ENCODE measurements at regions not wholly inside any gene's neighbourhood (a gene's known extent, or its start where the extent isn't known, plus 50 kb on each side); places are given as distances from the start of the nearest gene placed in this dataset.

DNA sequence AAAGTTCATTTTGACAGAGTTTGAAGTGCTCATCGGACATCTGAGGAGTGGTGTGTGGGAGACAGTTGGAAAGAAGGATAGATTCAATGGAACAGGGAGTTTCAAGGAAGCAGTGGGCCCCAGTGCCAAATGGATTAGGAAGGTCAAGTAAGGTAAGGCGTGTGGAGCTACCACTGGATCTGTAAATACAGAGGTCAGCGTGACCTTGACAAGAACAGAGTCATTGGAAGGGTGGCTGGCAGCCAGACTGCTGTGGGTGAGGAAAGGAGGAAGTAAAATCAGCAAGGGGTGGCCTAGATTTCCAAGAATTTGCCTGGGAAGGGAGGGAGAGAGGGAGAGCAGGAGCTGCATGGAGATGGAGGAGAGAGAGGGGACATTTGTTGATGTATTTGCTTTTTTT is 68.2 kb upstream of the IGF1 start:
- ATAC-seq (replicated peaks) (no peak), DNase-seq (no peak)
- no peaks in the 10 kb centered on the region for H3K36me3 Mint-ChIP-seq (ENCODE audit: insufficient read depth)
- no peak overlapping the region for H3K27ac Mint-ChIP-seq
- H3K27me3 Mint-ChIP-seq, result peaks cover 11 to 22% of the 10 kb centered on the region in 2 donors
- no peak overlapping the region for H3K4me3 Mint-ChIP-seq
- H3K9me3 Mint-ChIP-seq, result no peaks in the 10 kb centered on the region
- H3K4me1 Mint-ChIP-seq (ENCODE audit: low read depth in 2 of 2), result no peaks in the 10 kb centered on the region

DNA sequence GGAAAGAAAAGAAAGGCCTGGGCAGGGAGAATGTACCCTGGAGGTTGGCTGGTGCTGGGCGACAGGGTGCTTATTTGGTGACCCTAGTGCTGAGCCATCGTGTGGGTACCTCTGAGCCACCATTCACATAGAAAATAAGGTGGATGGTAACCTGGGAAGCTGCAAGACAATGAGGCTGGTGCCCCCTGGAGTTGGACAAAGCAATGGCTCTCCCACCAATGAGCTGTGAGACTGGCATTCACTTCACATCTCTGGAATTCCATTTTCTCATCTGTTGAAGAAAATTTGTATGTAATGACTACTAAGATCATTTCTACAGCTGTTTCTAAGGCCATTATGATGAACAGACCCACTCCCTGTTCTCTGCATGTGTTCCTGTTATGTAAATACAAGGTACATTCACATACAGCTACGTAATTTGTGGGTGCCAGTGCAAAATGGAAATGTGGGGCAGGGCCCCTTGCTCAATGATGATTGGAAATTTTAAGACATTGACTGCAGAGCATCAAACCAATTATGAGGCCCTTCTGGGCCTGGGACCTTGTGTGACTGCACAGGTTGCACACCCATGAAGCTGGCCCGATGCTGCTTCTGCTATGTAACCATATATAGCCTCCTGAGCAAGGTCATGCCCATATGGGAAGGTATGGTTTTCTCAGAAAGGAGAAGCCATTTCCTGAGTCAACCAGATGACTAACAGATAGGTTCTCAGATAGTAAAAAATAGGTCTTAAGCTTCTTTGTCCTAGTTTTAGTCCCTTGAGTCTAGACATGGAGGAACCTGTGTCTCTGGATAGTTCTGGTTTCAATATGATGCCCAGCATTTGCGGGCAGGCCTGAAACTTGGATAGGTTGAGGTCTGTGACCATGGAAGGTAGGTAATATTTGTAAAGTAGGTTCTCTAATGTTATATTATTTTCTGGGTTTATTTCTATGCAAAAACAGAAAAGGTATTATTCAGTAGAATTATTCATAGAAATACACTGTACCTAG is 63.4 kb upstream of the IGF1 start:
- no peaks in the 10 kb centered on the region for H3K9me3 Mint-ChIP-seq
- no peak overlapping the region for H3K4me3 Mint-ChIP-seq
- no peaks in the 10 kb centered on the region for H3K4me1 Mint-ChIP-seq (ENCODE audit: low read depth in 2 of 2)
- no peak overlapping the region for H3K27ac Mint-ChIP-seq
- DNase-seq (no peak), ATAC-seq (replicated peaks) (peak; percentile 49)
- H3K27me3 Mint-ChIP-seq, result peaks cover 33 to 42% of the 10 kb centered on the region in 2 donors
- no peaks in the 10 kb centered on the region for H3K36me3 Mint-ChIP-seq (ENCODE audit: insufficient read depth)

DNA sequence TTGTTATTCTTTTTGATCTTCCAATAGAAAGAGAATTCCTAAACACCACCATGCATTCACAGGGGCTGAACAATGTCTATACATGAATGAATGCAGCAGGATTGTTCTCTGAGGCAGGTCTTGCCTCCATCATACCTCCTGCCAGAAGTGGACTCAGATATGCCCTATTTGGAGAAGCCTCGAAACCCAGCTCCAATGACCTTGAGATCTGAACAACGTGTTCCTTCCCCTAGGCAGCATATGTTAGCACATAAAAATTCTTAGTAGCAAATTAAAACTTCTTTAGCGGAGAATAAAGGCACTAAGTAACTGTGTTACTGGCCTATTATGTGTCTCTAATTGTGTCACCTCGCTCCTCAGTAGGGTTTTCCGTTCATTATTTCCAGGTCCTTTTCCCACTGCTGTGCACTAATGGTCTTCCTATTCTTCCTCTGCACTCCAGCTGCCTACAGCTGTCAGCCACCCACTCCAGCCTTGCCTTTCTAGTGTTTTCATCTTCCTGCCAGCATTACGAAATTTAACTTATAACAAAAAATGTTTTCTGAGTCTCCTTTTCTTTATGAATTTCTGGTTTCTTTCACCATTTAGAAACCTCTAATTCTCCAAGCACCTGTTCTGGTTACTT is 62.6 kb upstream of the IGF1 start:
- H3K36me3 Mint-ChIP-seq (ENCODE audit: insufficient read depth), result no peaks in the 10 kb centered on the region
- no peak overlapping the region for H3K27ac Mint-ChIP-seq
- no peaks in the 10 kb centered on the region for H3K4me1 Mint-ChIP-seq (ENCODE audit: low read depth in 2 of 2)
- ATAC-seq (replicated peaks) (no peak), DNase-seq (no peak)
- H3K9me3 Mint-ChIP-seq, result no peaks in the 10 kb centered on the region
- H3K27me3 Mint-ChIP-seq, result peaks cover 39 to 51% of the 10 kb centered on the region in 2 donors
- H3K4me3 Mint-ChIP-seq, result no peak overlapping the region

DNA sequence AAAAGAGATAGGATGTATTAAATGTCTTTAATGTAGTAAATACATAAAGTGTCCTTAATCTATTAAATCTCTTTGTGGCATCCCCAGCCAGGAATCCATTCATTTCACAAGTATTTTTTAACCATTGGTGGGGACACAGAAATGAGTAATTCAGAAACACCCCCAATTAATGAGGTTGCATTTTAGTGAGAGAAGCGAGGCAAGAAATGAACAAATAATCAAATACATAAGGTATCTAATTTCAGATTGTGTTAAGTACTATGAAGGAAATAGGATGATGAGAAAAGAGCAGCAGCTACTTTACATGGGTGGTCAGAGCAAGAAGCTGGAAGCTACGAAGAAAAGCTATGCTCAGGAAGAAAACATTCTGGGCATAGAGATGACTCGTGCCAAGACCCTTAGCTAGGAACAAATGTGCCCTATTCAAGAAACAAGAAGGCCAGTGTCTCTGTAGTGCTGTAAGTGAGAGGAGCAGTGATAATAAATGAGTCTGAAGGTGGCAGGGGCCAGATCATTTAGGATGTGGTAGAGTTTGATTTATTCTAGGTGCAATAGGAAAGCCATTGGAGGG is 60.5 kb upstream of the IGF1 start:
- DNase-seq (no peak), ATAC-seq (replicated peaks) (no peak)
- no peaks in the 10 kb centered on the region for H3K36me3 Mint-ChIP-seq (ENCODE audit: insufficient read depth)
- peaks cover 30 to 50% of the 10 kb centered on the region in 2 donors for H3K27me3 Mint-ChIP-seq
- H3K9me3 Mint-ChIP-seq, result no peaks in the 10 kb centered on the region
- no peaks in the 10 kb centered on the region for H3K4me1 Mint-ChIP-seq (ENCODE audit: low read depth in 2 of 2)
- H3K4me3 Mint-ChIP-seq, result no peak overlapping the region
- no peak overlapping the region for H3K27ac Mint-ChIP-seq

DNA sequence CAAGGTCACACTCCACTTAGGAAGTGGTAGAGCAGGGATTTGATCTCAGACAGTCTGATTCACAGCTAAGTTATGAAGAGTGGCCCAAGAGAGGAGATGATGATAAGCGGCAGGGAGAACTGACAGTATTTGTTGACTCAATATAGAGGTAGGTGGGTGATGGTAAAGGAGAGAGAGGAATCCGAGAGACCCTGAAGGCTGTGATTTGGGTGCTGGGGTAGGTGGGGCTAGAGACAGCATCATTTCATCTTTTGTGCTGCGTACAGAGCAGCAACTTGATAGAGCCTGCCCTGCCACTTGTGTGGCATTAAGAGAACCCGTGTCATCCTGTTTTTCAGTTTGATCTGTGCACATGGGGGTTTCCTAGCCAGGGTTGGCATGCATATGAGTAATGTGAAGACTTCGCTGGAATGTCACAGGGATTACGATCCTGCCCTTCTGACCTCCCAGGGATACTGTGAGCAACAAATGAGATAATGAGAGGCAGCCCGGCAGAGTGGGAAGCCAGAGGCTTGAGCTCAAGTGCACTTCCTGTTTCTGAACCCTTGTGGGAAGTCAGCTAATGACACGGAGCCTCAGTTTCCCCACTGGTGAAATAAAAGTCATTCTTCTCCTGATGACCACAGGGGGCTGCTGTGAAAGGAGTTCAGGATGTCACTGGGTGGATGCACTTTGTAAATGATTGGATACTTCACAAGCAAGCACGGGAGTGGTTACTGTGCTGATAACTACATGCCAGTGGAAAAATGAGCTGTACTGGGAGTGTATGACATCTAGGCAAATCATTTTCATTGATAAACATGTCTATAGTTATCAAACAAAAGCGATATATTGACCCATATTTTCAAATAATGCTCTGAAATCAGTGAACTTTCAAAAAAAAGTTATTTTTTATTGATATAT is 59.5 kb upstream of the IGF1 start:
- Mint-ChIP-seq H3K4me1 (ENCODE audit: low read depth in 2 of 2) (no peaks in the 10 kb centered on the region), H3K4me3 (no peak overlapping the region), H3K36me3 (ENCODE audit: insufficient read depth) (no peaks in the 10 kb centered on the region), H3K27me3 (peaks cover 28 to 52% of the 10 kb centered on the region in 2 donors), H3K9me3 (no peaks in the 10 kb centered on the region), H3K27ac (no peak overlapping the region)
- ATAC-seq (replicated peaks) (no peak), DNase-seq (no peak)

DNA sequence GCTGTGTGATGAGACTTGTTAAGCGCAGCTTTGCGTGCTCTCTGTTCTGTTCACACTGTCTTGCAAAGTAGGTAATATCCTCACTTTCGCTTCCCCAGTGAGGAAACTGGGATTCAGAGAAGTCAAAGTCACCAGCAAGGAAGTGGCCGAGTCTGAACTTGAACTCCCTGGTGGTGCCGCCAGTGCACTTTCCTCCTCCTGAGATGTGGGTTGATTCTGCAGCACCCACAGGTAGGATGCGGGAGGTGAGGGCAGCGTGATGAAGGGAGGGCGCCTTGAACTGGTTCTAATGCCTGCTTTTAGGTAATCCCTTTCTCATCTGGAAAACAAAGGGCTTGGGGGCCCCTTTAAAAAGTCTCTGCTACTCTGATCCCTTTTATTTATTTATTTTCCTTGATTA is 54.9 kb upstream of the IGF1 start:
- ATAC-seq (replicated peaks) (no peak), DNase-seq (no peak)
- H3K27ac Mint-ChIP-seq, result no peak overlapping the region
- H3K9me3 Mint-ChIP-seq, result no peaks in the 10 kb centered on the region
- peaks cover 29 to 40% of the 10 kb centered on the region in 2 donors for H3K27me3 Mint-ChIP-seq
- H3K4me1 Mint-ChIP-seq (ENCODE audit: low read depth in 2 of 2), result no peaks in the 10 kb centered on the region
- no peaks in the 10 kb centered on the region for H3K36me3 Mint-ChIP-seq (ENCODE audit: insufficient read depth)
- H3K4me3 Mint-ChIP-seq, result no peak overlapping the region

DNA sequence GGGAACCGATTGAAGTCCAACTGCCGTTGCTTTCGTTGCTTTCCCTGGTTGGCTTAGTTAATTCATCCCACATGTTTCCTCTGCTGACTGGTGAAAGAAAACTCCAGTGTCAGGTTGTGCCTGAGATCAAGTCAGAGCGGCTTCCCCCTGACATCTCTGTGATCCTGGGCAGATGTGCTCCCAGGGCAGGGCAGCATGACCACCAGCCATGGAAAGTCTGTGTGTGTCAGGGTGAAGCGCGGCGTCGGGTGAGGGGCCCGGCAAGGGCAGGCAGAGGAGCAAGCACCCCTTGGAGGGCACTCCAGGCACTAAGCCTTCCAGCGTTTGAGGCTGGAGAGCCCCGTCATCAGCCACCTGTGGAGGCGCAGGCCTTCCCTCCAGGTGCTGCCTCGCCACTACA is 54.5 kb upstream of the IGF1 start:
- H3K27me3 Mint-ChIP-seq, result peaks cover 28 to 39% of the 10 kb centered on the region in 2 donors
- H3K4me1 Mint-ChIP-seq (ENCODE audit: low read depth in 2 of 2), result no peaks in the 10 kb centered on the region
- DNase-seq (no peak), ATAC-seq (replicated peaks) (no peak)
- H3K27ac Mint-ChIP-seq, result no peak overlapping the region
- H3K4me3 Mint-ChIP-seq, result no peak overlapping the region
- no peaks in the 10 kb centered on the region for H3K9me3 Mint-ChIP-seq
- H3K36me3 Mint-ChIP-seq (ENCODE audit: insufficient read depth), result no peaks in the 10 kb centered on the region

DNA sequence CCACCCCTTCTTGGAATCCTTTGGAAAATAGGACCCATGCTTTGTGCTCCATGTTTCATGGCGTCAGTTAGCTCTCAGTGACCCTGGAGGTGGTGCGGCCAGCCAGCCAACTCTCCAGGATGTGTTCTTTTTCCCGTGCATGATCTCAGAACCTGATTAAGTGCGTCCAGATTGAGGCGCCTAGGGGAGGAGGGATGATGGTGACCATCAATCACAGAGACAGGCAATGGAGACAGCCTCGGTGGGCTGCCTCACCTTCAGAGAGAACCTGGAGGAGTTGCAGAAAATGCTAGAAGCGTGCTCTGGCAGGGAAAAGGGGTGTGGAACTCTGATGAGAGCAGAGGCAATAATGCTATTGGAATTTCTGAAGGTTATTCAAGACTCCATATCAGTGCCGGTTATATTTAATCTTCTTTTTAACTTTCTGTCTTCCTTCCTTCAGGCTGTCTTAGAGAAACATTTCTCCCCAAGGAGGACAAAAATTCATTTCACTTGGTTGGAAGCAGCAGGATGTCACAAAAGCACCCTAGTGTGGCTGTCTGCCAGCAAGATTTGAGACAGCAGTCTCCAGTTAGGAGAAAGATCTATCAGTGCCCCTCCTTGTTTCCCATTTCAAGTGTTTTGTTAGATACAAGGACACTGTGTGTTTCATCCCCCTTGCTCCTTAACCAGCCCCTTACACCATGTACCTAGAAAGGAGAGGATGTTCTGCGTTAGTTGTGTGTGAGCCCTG is 53.3 kb upstream of the IGF1 start:
- ATAC-seq (replicated peaks), result no peak
- Mint-ChIP-seq H3K4me3 (no peak overlapping the region), H3K27me3 (peaks cover 15 to 27% of the 10 kb centered on the region in 2 donors), H3K27ac (no peak overlapping the region), H3K9me3 (no peaks in the 10 kb centered on the region), H3K36me3 (ENCODE audit: insufficient read depth) (no peaks in the 10 kb centered on the region), H3K4me1 (ENCODE audit: low read depth in 2 of 2) (no peaks in the 10 kb centered on the region)
- DNase-seq, result no peak

Data from effector memory CD8-positive, alpha-beta T cell (primary cell).